ENCODE measurements at regions not wholly inside any gene's neighbourhood (a gene's known extent, or its start where the extent isn't known, plus 50 kb on each side); places are given as distances from the start of the nearest gene placed in this dataset.

GRCh38 chr10:130770018-130770630 is 541.4 kb downstream of the TCERG1L start:
- no peak for DNase-seq (ENCODE audit: low read depth)

- DNase-seq (ENCODE audit: low read depth): no peak
These were observed 540.0 kb downstream of the TCERG1L start for GRCh38 chr10:130771491-130771946.

DNA sequence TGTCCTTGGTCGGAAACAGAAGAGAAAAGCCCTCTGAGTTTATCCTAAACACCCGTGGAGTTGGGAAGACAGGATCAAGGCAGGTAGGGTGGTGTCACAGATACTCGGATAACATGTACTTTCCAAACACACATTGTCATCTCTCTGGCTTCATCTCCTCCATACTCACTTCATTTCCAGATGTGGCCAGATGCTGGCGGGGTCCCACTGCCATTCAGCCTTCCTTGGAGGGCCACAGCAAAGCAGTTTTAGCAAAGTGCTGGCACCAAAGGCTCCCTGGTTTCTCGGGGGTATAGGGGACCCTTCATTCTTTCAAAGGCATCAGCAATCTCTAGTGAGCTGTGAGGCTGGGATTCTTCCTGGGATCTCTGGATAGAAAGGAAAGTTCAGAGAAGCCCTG is 539.5 kb downstream of the TCERG1L start:
- DNase-seq (ENCODE audit: low read depth): no peak

- no peak for DNase-seq (ENCODE audit: low read depth)
These were observed 538.8 kb downstream of the TCERG1L start for GRCh38 chr10:130772676-130773075.

- DNase-seq (ENCODE audit: low read depth): no peak
These were observed 537.6 kb downstream of the TCERG1L start for GRCh38 chr10:130773941-130774340.

DNA sequence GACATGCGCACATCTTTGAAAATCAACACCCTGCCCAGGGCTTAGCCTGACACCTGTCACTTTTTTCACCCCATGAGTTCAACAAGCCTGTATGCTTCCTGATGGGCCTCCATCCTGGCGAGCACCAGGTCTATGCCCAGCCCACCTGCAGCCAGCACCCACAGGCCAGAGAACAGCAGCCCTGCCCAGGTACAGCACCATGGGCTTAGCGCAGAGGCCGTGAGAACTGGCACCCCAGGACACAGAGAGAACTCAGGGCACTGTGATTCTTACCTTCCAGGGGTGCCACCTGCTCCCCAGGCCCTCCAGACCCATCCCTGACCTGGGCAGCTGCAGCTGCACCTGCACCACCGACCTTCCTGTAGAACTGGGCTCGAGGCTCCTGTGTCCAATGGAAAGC is 536.6 kb downstream of the TCERG1L start:
- no peak for DNase-seq (ENCODE audit: low read depth)

DNA sequence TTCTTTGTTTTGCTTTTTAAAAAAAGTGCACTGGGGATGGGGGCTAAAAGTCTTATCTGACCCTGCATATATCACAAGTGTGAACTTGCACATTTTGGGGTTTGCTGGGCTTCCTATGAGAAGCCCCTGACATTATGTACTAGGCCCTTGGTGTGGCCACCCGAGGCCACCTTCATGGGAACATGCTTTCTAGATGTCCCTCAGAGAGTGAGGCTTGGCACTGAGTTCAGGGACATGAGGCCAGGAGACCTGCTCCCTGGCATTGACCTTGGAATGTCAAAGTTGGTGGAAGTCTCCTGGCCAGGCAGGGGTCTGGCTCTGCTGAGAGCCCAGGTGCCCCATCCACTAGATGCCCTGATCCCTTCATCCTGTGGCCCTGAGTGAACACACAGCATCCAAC is 536.2 kb downstream of the TCERG1L start:
- DNase-seq (ENCODE audit: low read depth): no peak

GRCh38 chr10:130776724-130777123 is 534.8 kb downstream of the TCERG1L start:
- no peak for DNase-seq (ENCODE audit: low read depth)

GRCh38 chr10:130777507-130778165 is 533.9 kb downstream of the TCERG1L start:
- DNase-seq (ENCODE audit: low read depth): no peak

DNA sequence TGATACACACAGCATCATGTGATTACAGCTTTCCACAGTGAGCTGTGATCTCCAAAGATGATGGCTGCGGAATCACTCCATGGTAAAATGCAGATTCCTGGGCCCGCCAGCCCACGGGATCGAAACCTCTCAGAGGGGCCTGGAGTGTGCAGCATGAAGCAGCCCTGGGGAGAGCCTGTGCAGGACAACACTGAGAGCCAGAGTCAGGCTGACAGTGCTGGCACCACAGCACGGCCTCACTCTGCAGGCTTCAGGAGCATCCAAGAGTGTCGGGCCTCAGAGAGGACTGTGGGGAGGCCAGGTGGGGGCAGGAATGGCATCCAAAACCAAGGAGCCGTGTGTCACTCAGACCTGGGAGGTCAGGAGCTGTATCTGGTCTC is 533.4 kb downstream of the TCERG1L start:
- DNase-seq (ENCODE audit: low read depth): no peak

DNA sequence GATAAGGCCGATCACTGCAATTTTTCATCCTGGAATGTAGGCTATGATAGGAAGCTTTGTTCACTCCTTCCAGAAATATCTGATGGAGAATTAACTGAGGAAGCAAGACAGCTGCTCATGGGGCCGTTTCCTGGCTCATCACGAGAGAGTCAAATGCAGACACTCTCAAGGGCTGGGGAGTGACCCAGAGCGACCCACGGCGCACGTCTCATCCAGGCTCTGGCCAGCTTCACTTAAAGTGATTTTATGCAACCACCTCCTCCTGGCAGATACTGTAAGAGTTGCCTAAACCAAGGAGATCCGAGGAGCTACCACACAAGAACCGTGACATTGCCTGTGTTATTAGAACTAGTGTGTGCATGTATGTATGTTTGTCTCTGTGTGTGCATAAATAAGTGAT is 530.8 kb downstream of the TCERG1L start:
- no peak for DNase-seq (ENCODE audit: low read depth)

DNA sequence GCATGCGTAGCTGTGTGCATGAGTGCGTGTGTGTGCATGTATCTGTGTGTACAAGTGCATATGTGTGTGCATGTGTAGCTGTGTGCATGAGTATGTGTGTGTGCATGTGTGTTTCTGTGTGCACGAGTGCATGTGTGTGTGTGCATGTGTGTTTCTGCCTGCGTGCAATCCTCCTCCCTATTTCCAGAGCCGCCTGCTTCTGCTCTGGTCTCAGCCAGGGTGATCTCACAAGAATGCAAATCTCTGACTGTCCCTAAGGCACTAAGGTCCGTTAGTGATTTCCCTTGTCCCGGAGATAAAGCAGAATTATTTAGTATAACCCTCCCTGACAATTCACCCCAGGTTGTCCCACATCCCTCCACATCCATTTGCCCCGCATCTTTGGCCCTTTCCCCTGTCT is 530.3 kb downstream of the TCERG1L start:
- DNase-seq (ENCODE audit: low read depth): no peak

DNA sequence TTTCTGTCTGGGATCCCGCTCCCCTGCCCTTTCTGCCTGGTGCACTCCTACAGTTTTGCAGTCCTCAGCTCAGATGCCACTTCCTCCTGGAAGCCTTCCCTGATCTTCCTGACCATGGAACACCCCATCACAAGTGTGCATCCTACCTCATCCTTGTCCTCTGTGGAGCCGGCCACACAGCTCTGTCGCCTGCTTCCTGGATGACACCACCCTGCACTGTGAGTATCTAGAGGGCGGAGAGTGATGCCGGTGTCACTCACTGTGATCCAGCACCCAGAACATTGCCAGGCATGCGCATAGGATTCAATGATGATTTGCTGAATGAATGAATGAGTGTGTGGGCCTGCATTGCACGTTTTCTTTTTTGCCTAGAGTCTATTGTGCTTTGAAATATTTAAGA is 529.9 kb downstream of the TCERG1L start:
- DNase-seq (ENCODE audit: low read depth): no peak

DNA sequence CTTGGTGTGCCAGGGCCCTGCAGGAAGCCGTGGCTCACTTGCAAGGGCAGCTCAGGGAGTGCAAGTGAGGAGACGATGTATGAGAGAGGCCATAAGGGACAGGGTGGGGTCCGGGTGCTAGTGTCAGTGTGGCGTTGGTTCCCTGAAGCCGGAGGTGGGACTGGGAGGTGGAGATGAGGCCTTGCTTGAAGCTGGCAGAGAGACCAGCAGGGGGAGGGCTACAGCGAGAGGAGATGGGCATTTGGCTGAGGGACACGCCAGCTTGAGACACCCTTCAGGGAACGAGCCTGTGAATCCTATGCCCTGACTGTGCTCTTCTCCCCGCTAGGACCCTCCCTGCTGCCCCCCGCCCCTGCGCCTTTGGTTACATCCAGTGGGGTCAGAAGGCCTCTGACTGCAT is 529.1 kb downstream of the TCERG1L start:
- no peak for DNase-seq (ENCODE audit: low read depth)

- no peak for DNase-seq (ENCODE audit: low read depth)
These were observed 527.2 kb downstream of the TCERG1L start for GRCh38 chr10:130784326-130784725.

- DNase-seq (ENCODE audit: low read depth): no peak
These were observed 525.1 kb downstream of the TCERG1L start for GRCh38 chr10:130786365-130786966.

DNA sequence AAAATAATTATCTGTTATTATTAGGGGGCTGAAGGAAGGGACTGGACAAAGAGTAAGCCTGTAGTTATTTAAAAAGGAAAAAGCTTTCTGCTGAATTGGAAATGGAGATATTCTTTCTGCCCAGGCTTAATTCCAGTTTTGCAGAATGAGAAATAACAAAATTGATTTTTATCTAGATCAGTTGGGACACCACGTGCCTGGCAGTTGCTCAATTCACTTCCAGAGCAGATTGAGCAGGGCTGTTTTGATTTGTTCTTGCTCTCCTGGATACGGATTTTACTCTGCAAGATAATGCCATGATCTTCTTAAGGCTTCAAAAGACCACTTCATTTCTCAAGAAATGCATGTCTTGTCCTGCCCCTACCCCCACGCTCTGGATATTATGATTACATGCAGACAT is 524.3 kb downstream of the TCERG1L start:
- no peak for DNase-seq (ENCODE audit: low read depth)

DNA sequence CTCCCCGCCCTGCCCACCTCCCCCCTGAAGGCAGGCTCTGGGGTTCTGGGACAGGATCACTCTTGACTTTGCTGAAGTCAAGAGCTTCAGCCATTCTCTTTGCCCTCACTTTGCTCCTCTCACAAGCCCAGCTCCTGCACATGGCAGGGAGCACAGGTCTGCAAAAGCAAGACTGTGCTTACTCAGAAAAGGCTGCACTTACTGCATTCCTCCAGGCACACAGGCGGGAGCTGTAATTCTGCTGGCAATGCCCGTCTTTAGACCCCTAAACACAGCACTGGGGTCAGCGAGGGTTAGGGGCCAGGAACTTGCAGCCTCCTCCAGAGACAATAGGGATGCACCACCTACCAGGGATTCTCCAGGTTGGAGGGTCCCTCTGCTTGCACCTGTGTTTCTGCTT is 523.7 kb downstream of the TCERG1L start:
- no peak for DNase-seq (ENCODE audit: low read depth)

DNA sequence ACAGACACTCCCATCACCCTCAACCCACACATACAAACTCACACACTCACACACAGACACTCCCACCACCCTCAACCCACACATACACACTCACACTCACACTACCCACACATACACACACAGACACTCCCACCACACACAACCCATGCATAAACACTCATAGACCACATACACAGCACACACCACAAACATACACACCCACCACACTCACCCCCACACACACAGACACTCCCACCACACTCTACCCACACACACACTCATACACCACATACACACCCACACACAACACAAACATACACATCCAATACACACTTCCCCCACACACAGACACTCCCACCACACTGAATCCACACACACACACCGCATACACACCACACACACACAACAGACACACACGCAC is 521.2 kb downstream of the TCERG1L start:
- DNase-seq (ENCODE audit: low read depth): no peak

GRCh38 chr10:130792096-130792845 is 519.2 kb downstream of the TCERG1L start:
- no peak for DNase-seq (ENCODE audit: low read depth)

- DNase-seq (ENCODE audit: low read depth): no peak
These were observed 515.7 kb downstream of the TCERG1L start for GRCh38 chr10:130795819-130796218.

DNA sequence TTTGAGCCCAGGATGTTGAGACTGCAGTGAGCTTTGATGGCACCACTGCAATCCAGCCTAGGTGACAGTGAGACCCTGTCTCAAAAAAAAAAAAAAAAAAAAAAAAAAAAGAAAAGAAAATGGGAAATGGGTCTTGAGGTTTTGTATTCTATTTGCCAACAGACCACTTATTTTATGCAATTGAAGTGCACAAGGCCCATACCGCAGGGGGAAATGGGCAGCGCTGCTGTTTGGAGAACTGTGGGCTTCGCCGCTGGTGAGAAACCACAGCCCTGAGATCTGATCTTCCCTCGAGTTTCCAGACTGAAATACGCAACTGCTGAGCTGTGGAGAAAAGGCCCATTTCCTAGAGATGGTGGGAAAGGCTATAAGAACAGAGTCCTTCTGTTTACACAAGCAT is 512.0 kb downstream of the TCERG1L start:
- no peak for DNase-seq (ENCODE audit: low read depth)

- DNase-seq (ENCODE audit: low read depth): no peak
These were observed 511.2 kb downstream of the TCERG1L start for GRCh38 chr10:130800281-130800680.
